Astrocyte (in vitro differentiated cells and primary cell): ENCODE measurements at regions not wholly inside any gene's neighbourhood (a gene's known extent, or its start where the extent isn't known, plus 50 kb on each side); places are given as distances from the start of the nearest gene placed in this dataset.

ENCODE experiments used
- DNase-seq: peaks from one replicate; pipeline ENCODE4 v3.0.0-alpha.2; 2010; ENCODE audit warnings: low read depth
- FAIRE-seq: peaks from 2 replicates; lab custom pipeline; 2011; peaks lifted over from hg19 to GRCh38; lab: Jason Lieb, UNC
- H2AFZ ChIP-seq: 2 replicates; pipeline ENCODE4 v1.6.0; 2012; ENCODE audit warnings: low read depth, low read length, inconsistent platforms
- H3K27ac ChIP-seq: 2 replicates; pipeline ENCODE4 v1.5.1; 2011; ENCODE audit warnings: low read depth, low read length, inconsistent platforms
- H3K27me3 ChIP-seq: 2 replicates; pipeline ENCODE4 v1.6.0; 2011; ENCODE audit warnings: low read length, inconsistent platforms; ENCODE audit not compliant: insufficient read depth
- H3K36me3 ChIP-seq: 2 replicates; pipeline ENCODE4 v1.5.1; 2011; ENCODE audit warnings: low read length, inconsistent platforms; ENCODE audit not compliant: insufficient read depth
- H3K4me1 ChIP-seq: 2 replicates; pipeline ENCODE4 v1.5.1; 2011; ENCODE audit warnings: low read length, inconsistent platforms; ENCODE audit not compliant: insufficient read depth
- H3K4me2 ChIP-seq: 2 replicates; pipeline ENCODE4 v1.6.0; 2012; ENCODE audit warnings: low read length, inconsistent platforms
- H3K4me3 ChIP-seq: 2 replicates; pipeline ENCODE4 v1.5.1; 2011; ENCODE audit warnings: low read depth, mild to moderate bottlenecking, low read length, inconsistent platforms; ENCODE audit not compliant: insufficient read depth
- H3K79me2 ChIP-seq: 2 replicates; pipeline ENCODE4 v1.6.0; 2012; ENCODE audit warnings: mild to moderate bottlenecking, low read length, inconsistent platforms; ENCODE audit not compliant: insufficient read depth
- H3K9ac ChIP-seq: 2 replicates; pipeline ENCODE4 v1.6.0; 2012; ENCODE audit warnings: mild to moderate bottlenecking, low read length, inconsistent platforms
- H3K9me3 ChIP-seq: 2 replicates; pipeline ENCODE4 v1.5.1; 2012; ENCODE audit warnings: low read depth, mild to moderate bottlenecking, low read length, inconsistent platforms; ENCODE audit not compliant: insufficient read depth
- H4K20me1 ChIP-seq: 2 replicates; pipeline ENCODE4 v1.6.0; 2012; ENCODE audit warnings: low read length, inconsistent platforms; ENCODE audit not compliant: insufficient read depth
- H3K27ac Mint-ChIP-seq: one replicate; pipeline ENCODE4 v1.8.0; 2021; ENCODE audit warnings: mild to moderate bottlenecking, mixed read lengths; ENCODE audit not compliant: unreplicated experiment
- H3K27me3 Mint-ChIP-seq: one replicate; pipeline ENCODE4 v1.8.0; 2021; ENCODE audit warnings: low read depth, mixed read lengths; ENCODE audit not compliant: unreplicated experiment
- H3K36me3 Mint-ChIP-seq: one replicate; pipeline ENCODE4 v1.8.0; 2021; ENCODE audit warnings: low read depth, mixed read lengths; ENCODE audit not compliant: unreplicated experiment
- H3K4me1 Mint-ChIP-seq: one replicate; pipeline ENCODE4 v1.8.0; 2021; ENCODE audit warnings: low read depth, mixed read lengths; ENCODE audit not compliant: unreplicated experiment
- H3K4me3 Mint-ChIP-seq: one replicate; pipeline ENCODE4 v1.8.0; 2021; ENCODE audit warnings: mild to moderate bottlenecking, moderate library complexity, mixed read lengths; ENCODE audit not compliant: unreplicated experiment
- H3K9me3 Mint-ChIP-seq: one replicate; pipeline ENCODE4 v1.8.0; 2021; ENCODE audit warnings: mild to moderate bottlenecking, mixed read lengths; ENCODE audit not compliant: unreplicated experiment
- EZH2 ChIP-seq: IDR thresholded peaks from 2 replicates; pipeline ENCODE4 v1.6.1; 2012; ENCODE audit warnings: mild to moderate bottlenecking, low read length, inconsistent platforms; ENCODE audit not compliant: insufficient read depth
- TF ChIP-seq, protein P1 (sequence below): IDR thresholded peaks from 2 replicates; pipeline ENCODE4 v1.5.1; 2011; ENCODE audit warnings: low read depth, mild to moderate bottlenecking, inconsistent platforms, low read length, moderate library complexity; ENCODE audit not compliant: insufficient read depth

DNA sequence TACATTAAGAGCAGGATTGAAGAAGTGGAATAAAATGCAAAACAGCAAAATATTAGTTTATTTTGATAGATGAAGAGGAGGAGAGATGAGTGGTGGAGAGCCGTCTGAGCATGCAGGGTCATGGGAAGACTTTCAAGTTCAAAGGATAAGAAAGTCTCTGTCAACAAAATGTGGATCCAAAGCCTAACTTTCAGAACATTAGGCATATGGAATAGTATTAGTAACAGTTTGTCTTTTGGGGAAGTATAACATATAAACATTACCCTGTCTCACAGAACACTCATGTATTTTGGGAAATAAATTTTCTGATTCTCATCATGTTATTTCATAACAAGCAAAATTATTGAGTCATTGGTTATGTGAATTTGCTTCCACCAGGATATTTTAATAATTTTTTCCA is 104.3 kb upstream of the CEP126 start:
- Histone ChIP-seq H3K27ac (no peak overlapping the region), H3K4me3 (no peak overlapping the region), H3K4me1 (no peaks in the 10 kb centered on the region), H2AFZ (no peak overlapping the region), H3K36me3 (no peaks in the 10 kb centered on the region), H3K79me2 (no peaks in the 10 kb centered on the region), H3K9ac (no peak overlapping the region), H3K4me2 (no peak overlapping the region), H3K27me3 (no peaks in the 10 kb centered on the region), H3K9me3 (no peaks in the 10 kb centered on the region), H4K20me1 (no peaks in the 10 kb centered on the region)
- H3K27ac Mint-ChIP-seq: no peak overlapping the region
- no peaks in the 10 kb centered on the region for H3K27me3 Mint-ChIP-seq
- H3K4me3 Mint-ChIP-seq: no peak overlapping the region
- DNase-seq (no peak), FAIRE-seq (no peak)
- TF ChIP-seq, protein P1, sequence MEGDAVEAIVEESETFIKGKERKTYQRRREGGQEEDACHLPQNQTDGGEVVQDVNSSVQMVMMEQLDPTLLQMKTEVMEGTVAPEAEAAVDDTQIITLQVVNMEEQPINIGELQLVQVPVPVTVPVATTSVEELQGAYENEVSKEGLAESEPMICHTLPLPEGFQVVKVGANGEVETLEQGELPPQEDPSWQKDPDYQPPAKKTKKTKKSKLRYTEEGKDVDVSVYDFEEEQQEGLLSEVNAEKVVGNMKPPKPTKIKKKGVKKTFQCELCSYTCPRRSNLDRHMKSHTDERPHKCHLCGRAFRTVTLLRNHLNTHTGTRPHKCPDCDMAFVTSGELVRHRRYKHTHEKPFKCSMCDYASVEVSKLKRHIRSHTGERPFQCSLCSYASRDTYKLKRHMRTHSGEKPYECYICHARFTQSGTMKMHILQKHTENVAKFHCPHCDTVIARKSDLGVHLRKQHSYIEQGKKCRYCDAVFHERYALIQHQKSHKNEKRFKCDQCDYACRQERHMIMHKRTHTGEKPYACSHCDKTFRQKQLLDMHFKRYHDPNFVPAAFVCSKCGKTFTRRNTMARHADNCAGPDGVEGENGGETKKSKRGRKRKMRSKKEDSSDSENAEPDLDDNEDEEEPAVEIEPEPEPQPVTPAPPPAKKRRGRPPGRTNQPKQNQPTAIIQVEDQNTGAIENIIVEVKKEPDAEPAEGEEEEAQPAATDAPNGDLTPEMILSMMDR: no peak
- no peak for TF ChIP-seq EZH2
- H3K4me1 Mint-ChIP-seq: no peaks in the 10 kb centered on the region
- H3K9me3 Mint-ChIP-seq: no peaks in the 10 kb centered on the region
- no peaks in the 10 kb centered on the region for H3K36me3 Mint-ChIP-seq

DNA sequence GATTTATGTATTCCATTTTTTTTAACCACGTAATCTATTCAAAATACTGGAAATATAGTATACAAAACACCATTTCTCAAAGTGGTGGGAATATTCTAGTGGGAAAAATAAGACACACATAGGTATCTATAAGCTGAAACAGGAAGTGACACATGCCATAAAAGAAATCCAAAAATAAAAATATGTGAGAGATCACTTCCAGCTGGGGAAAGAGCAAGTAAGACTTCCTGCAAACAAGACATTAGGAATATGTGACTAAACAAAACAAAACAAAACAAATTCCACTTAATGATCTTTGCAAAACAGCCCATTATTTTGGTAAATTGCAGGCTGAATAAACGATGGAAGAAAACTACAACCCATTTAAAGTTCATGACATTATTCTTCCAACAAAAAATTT is 107.3 kb upstream of the CEP126 start:
- H3K4me3 ChIP-seq: no peak overlapping the region
- no peaks in the 10 kb centered on the region for H3K9me3 Mint-ChIP-seq
- H3K27me3 Mint-ChIP-seq: no peaks in the 10 kb centered on the region
- no peaks in the 10 kb centered on the region for H3K36me3 ChIP-seq
- no peak overlapping the region for H3K27ac Mint-ChIP-seq
- no peak overlapping the region for H3K4me2 ChIP-seq
- no peaks in the 10 kb centered on the region for H3K4me1 ChIP-seq
- no peak overlapping the region for H3K9ac ChIP-seq
- H3K4me1 Mint-ChIP-seq: no peaks in the 10 kb centered on the region
- H3K4me3 Mint-ChIP-seq: no peak overlapping the region
- H3K79me2 ChIP-seq: no peaks in the 10 kb centered on the region
- H3K27me3 ChIP-seq: no peaks in the 10 kb centered on the region
- no peak for DNase-seq
- H4K20me1 ChIP-seq: no peaks in the 10 kb centered on the region
- no peaks in the 10 kb centered on the region for H3K36me3 Mint-ChIP-seq
- no peak overlapping the region for H2AFZ ChIP-seq
- H3K27ac ChIP-seq: no peak overlapping the region
- no peaks in the 10 kb centered on the region for H3K9me3 ChIP-seq
- no peak for FAIRE-seq
- TF ChIP-seq, protein P1: no peak
- no peak for TF ChIP-seq EZH2

DNA sequence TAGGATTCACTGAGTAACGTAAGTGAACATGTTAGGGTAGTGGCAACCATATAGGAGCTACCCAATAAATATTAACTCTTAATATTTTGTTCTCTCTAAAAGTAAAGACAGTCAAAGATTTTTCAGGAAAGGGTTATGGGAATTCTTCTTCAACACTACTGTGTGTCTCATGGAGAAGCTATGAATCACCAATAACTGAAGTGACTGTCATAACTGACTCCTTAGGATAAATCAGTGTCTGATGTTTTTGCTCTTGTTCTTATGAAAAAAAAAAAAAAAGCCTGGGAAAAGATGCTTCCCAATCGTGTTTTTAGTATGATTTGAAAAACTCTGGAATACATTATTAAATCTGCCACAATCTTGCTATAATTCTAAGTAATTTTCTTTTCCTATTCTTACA is 111.2 kb upstream of the CEP126 start:
- H3K4me1 ChIP-seq: no peaks in the 10 kb centered on the region
- H3K27me3 ChIP-seq: no peaks in the 10 kb centered on the region
- H3K9ac ChIP-seq: no peak overlapping the region
- H3K4me3 Mint-ChIP-seq: no peak overlapping the region
- no peak overlapping the region for H3K27ac ChIP-seq
- no peak for FAIRE-seq
- TF ChIP-seq, protein P1: no peak
- TF ChIP-seq EZH2: no peak
- H2AFZ ChIP-seq: no peak overlapping the region
- no peaks in the 10 kb centered on the region for H4K20me1 ChIP-seq
- no peak overlapping the region for H3K27ac Mint-ChIP-seq
- peaks cover 3% of the 10 kb centered on the region for H3K27me3 Mint-ChIP-seq
- no peaks in the 10 kb centered on the region for H3K36me3 Mint-ChIP-seq
- no peak overlapping the region for H3K4me2 ChIP-seq
- H3K36me3 ChIP-seq: no peaks in the 10 kb centered on the region
- H3K9me3 ChIP-seq: no peaks in the 10 kb centered on the region
- no peak overlapping the region for H3K4me3 ChIP-seq
- DNase-seq: no peak
- no peaks in the 10 kb centered on the region for H3K79me2 ChIP-seq
- H3K9me3 Mint-ChIP-seq: no peaks in the 10 kb centered on the region
- no peaks in the 10 kb centered on the region for H3K4me1 Mint-ChIP-seq
